SU-DHL-6 (cell line): ENCODE measurements at regions not wholly inside any gene's neighbourhood (a gene's known extent, or its start where the extent isn't known, plus 50 kb on each side); places are given as distances from the start of the nearest gene placed in this dataset.

Experiments
- H2AFZ ChIP-seq: fragments of 200-600 bp; sonication (generic); 2 replicates; pipeline ENCODE4 v1.6.1; 2014; ENCODE audit warnings: low read depth, mild to moderate bottlenecking, moderate library complexity, mixed read lengths, antibody characterized with exemption, low read length; ENCODE audit not compliant: severe bottlenecking
- H3F3A ChIP-seq: fragments of 200-600 bp; shearing (Covaris generic); 2 replicates; pipeline ENCODE4 v1.6.0; 2016; ENCODE audit warnings: antibody characterized with exemption, mild to moderate bottlenecking; ENCODE audit not compliant: insufficient read depth
- H3K27ac ChIP-seq: fragments of 200-600 bp; sonication (generic); 2 replicates; pipeline ENCODE4 v1.5.1; 2016; ENCODE audit warnings: low read depth, mild to moderate bottlenecking, low read length, moderate library complexity, mixed read lengths
- H3K27me3 ChIP-seq: fragments of 200-600 bp; sonication (generic), shearing (Covaris generic); 2 replicates; pipeline ENCODE4 v1.6.0; 2014; ENCODE audit warnings: mild to moderate bottlenecking, low read length
- H3K36me3 ChIP-seq: fragments of 200-600 bp; sonication (generic); 2 replicates; pipeline ENCODE4 v1.6.1; 2014; ENCODE audit warnings: mild to moderate bottlenecking, low read length, mixed read lengths
- H3K4me2 ChIP-seq: fragments of 300-600, 200-600 bp; shearing (Covaris generic), sonication (generic); 2 replicates; pipeline ENCODE4 v1.6.0; 2014; ENCODE audit warnings: low read length, low read depth, mild to moderate bottlenecking; ENCODE audit not compliant: poor library complexity, severe bottlenecking
- H3K4me3 ChIP-seq: fragments of 200-600 bp; sonication (generic); 2 replicates; pipeline ENCODE4 v1.5.1; 2014; ENCODE audit warnings: antibody characterized with exemption, low read length, mild to moderate bottlenecking, mixed read lengths; ENCODE audit not compliant: insufficient read depth, poor library complexity, severe bottlenecking
- H3K79me2 ChIP-seq: fragments of 200-600 bp; sonication (generic); 2 replicates; pipeline ENCODE4 v1.6.1; 2014; ENCODE audit warnings: mild to moderate bottlenecking, low read length, moderate library complexity; ENCODE audit not compliant: insufficient read depth
- H3K9ac ChIP-seq: fragments of 200-600 bp; sonication (generic); 2 replicates; pipeline ENCODE4 v1.7.0; 2014; ENCODE audit warnings: mild to moderate bottlenecking, low read length
- H3K9me2 ChIP-seq: fragments of 200-600 bp; sonication (generic); replicated peaks from 2 replicates; pipeline ENCODE4 v1.6.1; 2014; ENCODE audit warnings: low read length; ENCODE audit not compliant: insufficient read depth
- H3K9me3 ChIP-seq: fragments of 200-600 bp; sonication (generic); 2 replicates; pipeline ENCODE4 v1.6.1; 2014; ENCODE audit warnings: low read length, mixed read lengths; ENCODE audit not compliant: insufficient read depth
- H4K20me1 ChIP-seq: fragments of 200-600 bp; sonication (generic); 2 replicates; pipeline ENCODE4 v1.6.1; 2014; ENCODE audit warnings: low read depth, mild to moderate bottlenecking, antibody characterized with exemption, low read length, moderate library complexity, mixed read lengths
- EZH2phosphoT487 ChIP-seq: fragments of 200-600 bp; sonication (generic), shearing (Covaris generic); conservative IDR thresholded peaks from 2 replicates; pipeline ENCODE4 v1.6.1; 2018; ENCODE audit warnings: mild to moderate bottlenecking, antibody characterized with exemption, low read length, moderate library complexity, mixed read lengths
- TF ChIP-seq, protein P1 (sequence below): fragments of 200-600 bp; sonication (generic); IDR thresholded peaks from one replicate; pipeline ENCODE4 v1.5.1; 2017; ENCODE audit warnings: antibody characterized with exemption, mild to moderate bottlenecking, low read length, moderate library complexity; ENCODE audit not compliant: insufficient read depth, poor library complexity, severe bottlenecking

DNA sequence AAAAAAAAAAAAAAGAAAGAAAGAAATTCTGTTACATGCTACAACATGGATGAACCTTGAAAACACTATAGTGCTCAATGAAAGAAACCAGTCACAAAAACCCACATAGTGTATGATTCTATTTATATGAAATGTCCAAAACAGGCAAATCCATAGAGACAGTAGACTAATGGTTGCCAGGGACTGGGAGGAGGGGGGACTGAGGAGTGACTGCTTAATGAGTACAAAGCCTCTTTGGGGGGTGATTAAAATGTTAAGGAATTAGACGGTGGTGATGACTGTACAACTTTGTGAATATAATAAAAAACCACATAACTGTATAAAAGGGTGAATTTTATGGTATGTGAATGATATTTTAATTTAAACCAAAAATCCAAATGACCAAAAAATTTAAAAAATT, 116.0 kb upstream of the GUCA2B start:
- H3K36me3 ChIP-seq, result no peaks in the 10 kb centered on the region
- TF ChIP-seq EZH2phosphoT487, result no peak
- TF ChIP-seq, protein P1, sequence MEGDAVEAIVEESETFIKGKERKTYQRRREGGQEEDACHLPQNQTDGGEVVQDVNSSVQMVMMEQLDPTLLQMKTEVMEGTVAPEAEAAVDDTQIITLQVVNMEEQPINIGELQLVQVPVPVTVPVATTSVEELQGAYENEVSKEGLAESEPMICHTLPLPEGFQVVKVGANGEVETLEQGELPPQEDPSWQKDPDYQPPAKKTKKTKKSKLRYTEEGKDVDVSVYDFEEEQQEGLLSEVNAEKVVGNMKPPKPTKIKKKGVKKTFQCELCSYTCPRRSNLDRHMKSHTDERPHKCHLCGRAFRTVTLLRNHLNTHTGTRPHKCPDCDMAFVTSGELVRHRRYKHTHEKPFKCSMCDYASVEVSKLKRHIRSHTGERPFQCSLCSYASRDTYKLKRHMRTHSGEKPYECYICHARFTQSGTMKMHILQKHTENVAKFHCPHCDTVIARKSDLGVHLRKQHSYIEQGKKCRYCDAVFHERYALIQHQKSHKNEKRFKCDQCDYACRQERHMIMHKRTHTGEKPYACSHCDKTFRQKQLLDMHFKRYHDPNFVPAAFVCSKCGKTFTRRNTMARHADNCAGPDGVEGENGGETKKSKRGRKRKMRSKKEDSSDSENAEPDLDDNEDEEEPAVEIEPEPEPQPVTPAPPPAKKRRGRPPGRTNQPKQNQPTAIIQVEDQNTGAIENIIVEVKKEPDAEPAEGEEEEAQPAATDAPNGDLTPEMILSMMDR, result no peak
- no peaks in the 10 kb centered on the region for H3F3A ChIP-seq
- H3K9me3 ChIP-seq, result no peaks in the 10 kb centered on the region
- no peaks in the 10 kb centered on the region for H3K9me2 ChIP-seq
- no peak overlapping the region for H3K9ac ChIP-seq
- no peak overlapping the region for H3K4me2 ChIP-seq
- no peaks in the 10 kb centered on the region for H4K20me1 ChIP-seq
- no peak overlapping the region for H3K4me3 ChIP-seq
- H3K27ac ChIP-seq, result no peak overlapping the region
- no peaks in the 10 kb centered on the region for H3K27me3 ChIP-seq
- no peaks in the 10 kb centered on the region for H3K79me2 ChIP-seq
- H2AFZ ChIP-seq, result no peak overlapping the region

- Histone ChIP-seq H3K27ac (no peak overlapping the region; the same call in 1 of the 2 replicates), H2AFZ (peak overlapping the region; percentile 75), H3K79me2 (no peaks in the 10 kb centered on the region), H3K36me3 (no peaks in the 10 kb centered on the region), H3K9ac (peak overlapping the region; percentile 64), H3K9me3 (no peaks in the 10 kb centered on the region), H3K27me3 (no peaks in the 10 kb centered on the region), H3K9me2 (no peaks in the 10 kb centered on the region), H4K20me1 (no peaks in the 10 kb centered on the region), H3F3A (no peaks in the 10 kb centered on the region), H3K4me2 (peak overlapping the region; percentile 69), H3K4me3 (peak overlapping the region; percentile 80)
- no peak for TF ChIP-seq EZH2phosphoT487
- TF ChIP-seq, protein P1, result no peak
Observed at GRCh38 chr1:42035830-42036604, 117.2 kb upstream of the GUCA2B start.

DNA sequence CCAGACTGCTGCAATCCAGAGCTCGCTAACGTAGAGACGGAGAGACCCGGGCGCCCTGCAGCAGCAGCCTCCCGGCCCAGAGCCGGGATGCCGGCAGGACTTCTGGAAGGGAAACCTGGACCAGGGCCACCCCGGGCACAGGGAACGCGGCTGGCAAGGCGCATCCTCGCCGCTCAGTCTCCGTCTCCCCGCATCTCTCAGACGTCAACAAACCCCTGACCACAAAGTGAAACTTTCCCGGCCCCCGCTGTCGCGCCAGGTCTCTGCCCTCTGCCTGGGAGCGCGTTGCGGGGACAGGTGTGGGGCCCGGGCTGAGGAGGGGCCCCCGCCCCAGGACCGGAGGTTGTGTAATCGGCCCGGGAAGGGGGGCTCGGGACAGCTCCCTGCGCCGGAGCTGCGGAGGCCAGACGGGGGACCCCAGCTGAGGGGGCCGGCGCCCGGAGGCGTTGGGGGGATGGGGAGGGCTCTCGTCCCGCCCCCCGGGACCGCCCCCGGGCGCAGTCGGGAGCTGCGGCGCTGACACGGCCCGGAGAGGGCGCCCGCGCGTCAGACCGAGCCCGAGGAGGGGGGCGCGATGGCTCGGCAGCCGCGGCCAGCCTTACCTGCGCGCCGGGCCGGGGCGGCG, 116.6 kb upstream of the HIVEP3 start:
- Histone ChIP-seq H3K36me3 (no peaks in the 10 kb centered on the region), H3K79me2 (no peaks in the 10 kb centered on the region), H3K9me3 (no peaks in the 10 kb centered on the region), H3K9ac (peak overlapping the region; percentile 64), H3F3A (no peaks in the 10 kb centered on the region), H3K4me2 (peak overlapping the region; percentile 53), H2AFZ (peak overlapping the region; percentile 91), H4K20me1 (no peaks in the 10 kb centered on the region), H3K27ac (no peak overlapping the region; the same call in 1 of the 2 replicates), H3K4me3 (peak overlapping the region; percentile 80), H3K9me2 (no peaks in the 10 kb centered on the region), H3K27me3 (no peaks in the 10 kb centered on the region)
- no peak for TF ChIP-seq EZH2phosphoT487
- TF ChIP-seq, protein P1, result no peak
